ENCODE measurements at regions not wholly inside any gene's neighbourhood (a gene's known extent, or its start where the extent isn't known, plus 50 kb on each side); places are given as distances from the start of the nearest gene placed in this dataset.
"Not testable (repeated sequence)": the region's sequence is repeated elsewhere in the genome, so short reads cannot be mapped to it uniquely, and the experiment has no call there.

DNA sequence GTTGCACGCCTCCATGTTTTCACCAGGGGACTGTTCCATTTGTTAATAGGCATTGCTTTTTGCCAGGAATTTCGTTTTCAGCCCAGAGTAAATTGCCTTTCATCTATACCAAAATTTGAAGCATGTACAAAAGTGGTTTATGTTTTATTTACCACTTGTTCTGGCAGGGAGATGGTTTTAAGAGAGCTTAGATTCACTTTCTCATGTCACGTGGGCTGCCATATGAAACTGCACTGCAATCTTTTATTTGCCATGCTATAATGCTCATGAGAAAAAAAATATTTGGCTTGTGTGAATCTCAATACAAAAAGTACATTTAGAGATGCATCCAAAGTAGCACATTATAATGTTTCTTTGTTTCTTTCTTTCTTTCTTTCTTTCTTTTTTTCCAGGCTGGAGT, 284.1 kb upstream of the GRIA1 start:
- CTCF ChIA-PET: no interaction called here
- POLR2A ChIA-PET: no interaction called here

- POLR2A ChIA-PET: no interaction called here
- CTCF ChIA-PET: no interaction called here
Measured at GRCh38 chr5:153209016-153209415, 281.5 kb upstream of the GRIA1 start.

- ChIA-PET POLR2A (no interaction called here), CTCF (no interaction called here)
Measured at GRCh38 chr5:153209687-153210086, 280.8 kb upstream of the GRIA1 start.

GRCh38 chr5:153211076-153211475, 279.4 kb upstream of the GRIA1 start:
- POLR2A ChIA-PET: no interaction called here
- CTCF ChIA-PET: no interaction called here

DNA sequence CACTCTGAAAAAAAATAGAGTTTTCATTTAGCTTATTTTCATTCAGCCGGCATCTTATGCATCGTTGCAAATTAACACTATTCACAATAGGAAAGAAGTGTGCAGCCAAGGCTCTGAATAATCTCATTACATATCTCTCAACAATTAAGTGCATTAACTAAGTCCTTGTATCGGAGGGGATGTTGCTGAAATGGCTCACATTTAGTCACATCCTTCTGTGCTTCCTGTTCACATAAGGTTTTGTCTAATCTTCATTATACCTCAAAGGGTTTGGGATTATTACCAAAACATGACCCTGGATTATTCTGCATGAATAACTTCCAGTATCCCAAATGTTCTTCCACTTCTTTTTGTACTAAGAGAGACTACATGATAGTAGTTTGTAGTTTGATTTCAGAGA, 278.0 kb upstream of the GRIA1 start:
- POLR2A ChIA-PET: no interaction called here
- CTCF ChIA-PET: no interaction called here

- CTCF ChIA-PET: no interaction called here
- POLR2A ChIA-PET: no interaction called here
Measured at GRCh38 chr5:153222936-153223335, 267.5 kb upstream of the GRIA1 start.

DNA sequence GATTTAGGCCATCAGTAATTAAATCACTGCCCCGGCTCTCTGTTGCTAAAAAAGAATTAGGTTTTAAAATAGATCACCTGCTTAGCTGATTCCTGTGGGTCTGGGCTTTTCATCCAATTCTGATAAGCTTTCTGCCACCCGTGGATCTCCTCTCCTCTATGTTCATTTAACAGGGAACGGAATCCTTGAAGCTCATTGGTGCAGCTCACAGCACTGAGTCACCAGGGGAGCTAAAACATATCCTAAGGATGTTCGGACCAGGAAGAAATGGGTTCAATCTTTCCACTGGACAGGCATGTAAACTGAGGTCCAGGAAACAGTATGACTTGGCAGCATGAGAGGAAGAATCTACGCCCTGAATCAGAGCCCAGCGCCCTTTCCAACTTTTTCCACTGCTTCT, 267.1 kb upstream of the GRIA1 start:
- CTCF ChIA-PET: no interaction called here

GRCh38 chr5:153224651-153225050, 265.8 kb upstream of the GRIA1 start:
- POLR2A ChIA-PET: no interaction called here
- CTCF ChIA-PET: no interaction called here

More for the DNA sequence above, 267.1 kb upstream of the GRIA1 start:
- POLR2A ChIA-PET: no interaction called here

DNA sequence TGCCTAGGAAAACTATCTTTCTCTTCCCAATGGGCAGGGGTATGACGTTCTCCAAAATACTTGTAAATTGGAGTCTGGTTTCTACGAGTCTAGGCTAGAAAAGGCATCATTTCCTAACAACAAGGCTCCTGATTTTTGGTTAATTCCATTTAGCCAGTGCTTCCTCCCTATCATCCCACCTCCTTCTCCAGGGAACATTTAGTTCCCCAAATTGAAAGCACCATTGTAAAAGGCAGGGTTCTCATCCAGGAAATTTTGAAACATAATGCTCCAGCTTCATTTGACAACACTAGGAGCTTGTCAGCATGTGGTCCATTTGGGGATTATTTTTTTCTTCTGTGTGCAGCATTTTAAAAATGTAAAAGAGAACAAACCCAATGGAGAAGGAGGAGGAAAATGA, 256.5 kb upstream of the GRIA1 start:
- CTCF ChIA-PET: no interaction called here
- POLR2A ChIA-PET: no interaction called here

DNA sequence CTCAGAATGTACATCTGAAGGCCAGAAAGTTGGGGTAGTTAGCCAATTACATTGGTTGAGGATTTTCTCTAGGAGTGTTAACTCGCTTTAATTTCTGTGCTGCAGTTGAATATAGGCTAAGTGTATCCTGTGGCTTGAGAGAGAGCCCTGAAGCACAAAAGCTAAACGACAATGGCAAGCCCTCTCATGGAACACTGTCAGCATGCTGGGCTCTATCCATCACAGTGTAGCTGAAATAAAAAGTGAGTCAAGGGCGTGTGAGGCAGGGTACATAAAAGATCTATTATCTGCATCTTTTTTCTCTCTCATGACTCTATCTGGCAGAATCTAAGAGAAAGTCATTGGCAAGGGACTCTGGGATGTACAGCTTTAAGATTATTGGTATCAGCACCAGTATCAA, 254.2 kb upstream of the GRIA1 start:
- CTCF ChIA-PET: no interaction called here

GRCh38 chr5:153237671-153238332, 252.7 kb upstream of the GRIA1 start:
- POLR2A ChIA-PET: no interaction called here
- CTCF ChIA-PET: no interaction called here

More for the DNA sequence above, 254.2 kb upstream of the GRIA1 start:
- POLR2A ChIA-PET: no interaction called here

- CTCF ChIA-PET: no interaction called here
- POLR2A ChIA-PET: no interaction called here
Measured at GRCh38 chr5:153257381-153257780, 233.1 kb upstream of the GRIA1 start.

GRCh38 chr5:153258469-153258868, 232.0 kb upstream of the GRIA1 start:
- POLR2A ChIA-PET: no interaction called here

GRCh38 chr5:153267506-153267905, 223.0 kb upstream of the GRIA1 start:
- ChIA-PET POLR2A (no interaction called here), CTCF (no interaction called here)

More at GRCh38 chr5:153258469-153258868, 232.0 kb upstream of the GRIA1 start:
- CTCF ChIA-PET: no interaction called here

DNA sequence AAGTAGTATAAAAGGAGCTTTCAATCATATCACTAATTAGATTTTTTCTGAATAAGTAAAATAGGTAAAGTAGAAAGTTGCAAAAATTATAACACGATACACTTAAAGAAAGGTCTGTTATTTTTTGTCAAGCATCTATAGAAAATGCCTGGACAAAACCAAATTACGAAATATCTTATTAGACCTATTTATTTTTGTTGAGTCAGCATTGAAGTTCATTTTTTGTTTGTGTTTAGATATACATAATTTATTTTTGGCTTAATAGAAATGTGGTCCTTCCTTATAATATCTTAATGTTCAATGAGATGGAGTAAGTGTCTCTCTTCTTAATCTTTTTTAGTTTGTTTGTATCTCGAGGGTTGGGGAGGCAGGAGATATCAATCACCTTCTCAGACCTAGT, 214.8 kb upstream of the GRIA1 start:
- ChIA-PET POLR2A (no interaction called here), CTCF (no interaction called here)

- CTCF ChIA-PET: no interaction called here
- POLR2A ChIA-PET: no interaction called here
Measured at GRCh38 chr5:153276151-153276550, 214.3 kb upstream of the GRIA1 start.

DNA sequence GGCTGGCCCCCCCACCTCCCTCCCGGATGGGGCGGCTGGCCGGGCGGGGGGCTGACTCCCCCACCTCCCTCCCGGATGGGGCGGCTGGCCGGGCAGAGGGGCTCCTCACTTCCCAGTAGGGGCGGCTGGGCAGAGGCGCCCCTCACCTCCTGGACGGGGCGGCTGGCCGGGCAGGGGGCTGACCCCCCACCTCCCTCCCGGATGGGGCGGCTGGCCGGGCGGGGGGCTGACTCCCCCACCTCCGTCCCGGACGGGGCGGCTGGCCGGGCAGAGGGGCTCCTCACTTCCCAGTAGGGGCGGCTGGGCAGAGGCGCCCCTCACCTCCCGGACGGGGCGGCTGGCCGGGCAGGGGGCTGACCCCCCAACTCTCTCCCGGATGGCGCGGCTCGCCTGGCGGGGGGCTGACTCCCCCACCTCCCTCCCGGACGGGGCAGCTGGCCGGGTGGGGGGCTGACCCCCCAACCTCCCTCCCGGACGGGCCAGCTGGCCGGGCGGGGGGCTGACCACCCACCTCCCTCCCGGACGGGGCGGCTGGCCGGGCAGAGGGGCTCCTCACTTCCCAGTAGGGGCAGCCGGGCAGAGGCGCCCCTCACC, 194.1 kb upstream of the GRIA1 start:
- CTCF ChIA-PET: not testable (repeated sequence)

DNA sequence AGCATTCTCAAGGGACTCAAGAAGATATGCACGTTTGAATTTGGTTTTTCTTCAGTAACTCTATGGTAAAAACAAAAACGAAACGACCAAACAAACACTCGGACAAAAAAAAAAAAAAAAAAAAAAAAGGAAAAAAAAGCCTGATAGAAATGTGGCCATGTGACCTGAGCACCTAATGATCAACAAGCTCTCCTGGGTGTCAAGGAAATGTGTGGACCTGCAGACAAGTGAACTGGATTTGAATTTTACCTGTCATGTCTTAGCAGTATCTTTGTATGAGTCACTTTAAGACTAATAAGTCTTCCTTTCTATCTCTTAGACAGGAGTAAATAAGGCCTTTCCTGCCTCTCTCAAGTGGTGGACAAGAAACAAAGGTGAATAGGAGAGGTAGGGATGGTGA, 190.6 kb upstream of the GRIA1 start:
- CTCF ChIA-PET: no interaction called here
- POLR2A ChIA-PET: no interaction called here

More for the DNA sequence above, 194.1 kb upstream of the GRIA1 start:
- POLR2A ChIA-PET: not testable (repeated sequence)

DNA sequence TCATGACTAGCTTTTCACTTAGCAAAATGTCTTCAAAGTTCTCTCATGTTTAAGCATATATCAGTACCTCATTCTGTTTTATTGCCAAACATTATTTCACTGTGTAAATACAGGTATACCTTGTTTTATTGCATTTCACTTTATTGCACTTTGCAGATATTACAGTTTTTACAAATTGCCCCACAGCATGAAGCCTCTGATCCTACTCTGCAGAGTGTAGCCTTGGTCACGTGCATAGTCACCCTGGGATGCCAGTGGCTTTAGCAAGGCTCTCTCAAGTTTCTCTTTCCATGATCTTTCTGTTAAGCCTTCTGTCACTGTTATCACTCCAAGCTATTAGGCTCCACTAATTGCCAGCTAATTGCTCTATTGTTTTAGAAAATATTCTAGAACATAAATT, 182.2 kb upstream of the GRIA1 start:
- CTCF ChIA-PET: no interaction called here
- POLR2A ChIA-PET: no interaction called here

DNA sequence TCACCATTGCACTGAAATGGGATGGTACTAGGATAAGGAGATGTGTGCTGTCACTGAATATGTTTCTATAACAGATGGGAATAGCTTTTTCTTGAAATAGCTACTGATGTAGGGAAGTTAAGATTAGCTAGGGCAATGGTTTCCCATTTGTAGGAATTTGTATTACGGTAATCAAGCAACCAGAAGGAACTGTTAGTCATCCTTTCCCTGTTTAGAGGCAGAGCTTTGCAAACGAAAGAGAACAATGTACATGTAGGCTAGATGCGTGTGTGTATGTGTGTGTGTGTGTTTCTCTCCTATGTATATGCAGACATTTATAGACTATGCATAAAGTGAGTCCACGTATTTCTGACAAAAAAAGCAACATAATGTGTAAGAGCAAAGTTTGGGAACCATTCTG, 171.9 kb upstream of the GRIA1 start:
- ChIA-PET POLR2A (no interaction called here), CTCF (no interaction called here)

GRCh38 chr5:153321478-153321877, 169.0 kb upstream of the GRIA1 start:
- ChIA-PET CTCF (no interaction called here), POLR2A (no interaction called here)

- ChIA-PET CTCF (no interaction called here), POLR2A (no interaction called here)
Measured at GRCh38 chr5:153340139-153340538, 150.3 kb upstream of the GRIA1 start.

GRCh38 chr5:153340738-153341137, 149.7 kb upstream of the GRIA1 start:
- POLR2A ChIA-PET: no interaction called here
- CTCF ChIA-PET: no interaction called here

All from activated CD8-positive, alpha-beta memory T cell treated with anti-CD3 and anti-CD28 coated beads for 36 hours (primary cell).